NCI-H345 (cell line): ENCODE measurements at regions not wholly inside any gene's neighbourhood (a gene's known extent, or its start where the extent isn't known, plus 50 kb on each side); places are given as distances from the start of the nearest gene placed in this dataset.

Experiments used
- DNase-seq: peaks from one replicate; lab custom pipeline; 2025; lab: John Stamatoyannopoulos, UW

DNA sequence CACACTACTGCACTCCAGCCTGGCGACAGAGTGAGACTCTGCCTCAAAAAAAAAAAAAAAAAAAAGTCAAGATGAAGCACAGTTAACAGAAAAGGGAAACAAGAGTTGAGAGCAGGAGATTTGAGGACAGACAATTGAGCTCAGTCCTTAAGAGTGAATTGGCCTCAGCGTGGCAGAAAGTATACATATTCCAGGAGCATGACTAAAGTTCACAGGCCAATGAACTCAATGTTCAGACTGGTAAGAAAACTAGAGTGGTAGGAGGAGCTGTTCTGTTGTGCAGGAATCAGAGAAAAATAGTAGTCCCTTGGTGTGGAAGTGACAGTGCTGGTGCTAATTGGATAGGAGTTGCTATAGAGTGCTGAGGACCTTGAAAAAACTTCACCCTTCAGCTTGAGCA, 60.0 kb downstream of the NRN1 start:
- DNase-seq, result no peak

- no peak for DNase-seq
Measured at GRCh38 chr6:5946181-5946580, 60.5 kb downstream of the NRN1 start.

GRCh38 chr6:5943591-5943990, 63.1 kb downstream of the NRN1 start:
- no peak for DNase-seq

- no peak for DNase-seq
Measured at GRCh38 chr6:5942591-5942990, 64.1 kb downstream of the NRN1 start.

- no peak for DNase-seq
Measured at GRCh38 chr6:5941188-5941587, 65.5 kb downstream of the NRN1 start.

DNA sequence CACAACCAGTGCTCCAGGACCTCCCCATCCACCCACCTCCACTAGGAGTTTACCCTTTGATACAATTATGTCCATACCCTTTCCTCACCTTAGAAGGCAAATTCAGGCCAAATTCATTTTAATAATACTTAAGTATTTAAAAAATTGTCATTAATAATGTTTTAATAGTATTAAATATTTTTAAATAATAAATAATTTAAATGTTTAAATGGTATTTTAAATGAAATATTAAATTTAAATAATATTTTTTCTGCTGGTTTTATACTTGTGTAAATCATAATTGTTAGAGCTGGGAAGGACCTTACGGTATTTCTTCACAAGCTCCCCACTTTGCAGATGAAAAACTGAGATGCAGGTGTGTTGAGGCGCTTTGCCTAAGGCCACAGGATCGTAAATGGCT, 67.8 kb downstream of the NRN1 start:
- no peak for DNase-seq

GRCh38 chr6:5937936-5938706, 68.6 kb downstream of the NRN1 start:
- no peak for DNase-seq

DNA sequence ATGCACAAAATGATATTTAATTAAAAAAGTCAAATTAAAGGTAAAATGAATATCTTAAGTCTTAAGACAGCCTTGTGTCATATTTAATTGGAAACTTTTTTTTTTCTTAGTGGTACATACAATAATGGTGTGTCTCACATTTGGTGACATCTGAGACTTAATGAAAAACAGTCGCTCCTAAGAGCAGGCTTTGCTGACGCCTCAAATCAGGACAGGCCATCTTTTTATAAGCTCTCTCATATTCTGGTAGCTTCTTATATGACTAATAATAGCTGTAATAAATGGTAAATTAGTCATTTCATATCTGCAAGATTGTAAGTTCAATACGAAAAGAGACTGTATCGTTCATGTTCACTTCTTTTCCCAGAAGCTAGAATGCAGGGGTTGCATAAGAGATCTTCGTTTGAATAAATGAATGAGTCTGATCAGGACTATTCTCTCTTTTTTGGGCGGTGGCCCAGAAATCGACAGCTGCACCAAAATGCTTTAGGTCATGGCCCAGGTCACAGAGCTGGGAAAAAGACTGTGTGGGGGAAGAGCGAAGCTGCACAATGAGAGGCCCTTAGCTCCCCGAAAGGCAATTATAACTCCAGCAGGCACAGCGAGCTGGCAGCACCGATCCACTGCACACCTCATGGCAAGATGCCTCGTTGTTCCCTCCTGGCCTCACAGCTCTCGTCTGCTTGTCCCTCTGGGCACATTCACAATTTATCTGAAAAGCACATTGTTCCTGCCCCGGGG, 69.4 kb downstream of the NRN1 start:
- no peak for DNase-seq

GRCh38 chr6:5936631-5937030, 70.1 kb downstream of the NRN1 start:
- DNase-seq, result no peak

- no peak for DNase-seq
Measured at GRCh38 chr6:5936140-5936539, 70.6 kb downstream of the NRN1 start.

GRCh38 chr6:5930968-5931367, 75.8 kb downstream of the NRN1 start:
- DNase-seq, result no peak

DNA sequence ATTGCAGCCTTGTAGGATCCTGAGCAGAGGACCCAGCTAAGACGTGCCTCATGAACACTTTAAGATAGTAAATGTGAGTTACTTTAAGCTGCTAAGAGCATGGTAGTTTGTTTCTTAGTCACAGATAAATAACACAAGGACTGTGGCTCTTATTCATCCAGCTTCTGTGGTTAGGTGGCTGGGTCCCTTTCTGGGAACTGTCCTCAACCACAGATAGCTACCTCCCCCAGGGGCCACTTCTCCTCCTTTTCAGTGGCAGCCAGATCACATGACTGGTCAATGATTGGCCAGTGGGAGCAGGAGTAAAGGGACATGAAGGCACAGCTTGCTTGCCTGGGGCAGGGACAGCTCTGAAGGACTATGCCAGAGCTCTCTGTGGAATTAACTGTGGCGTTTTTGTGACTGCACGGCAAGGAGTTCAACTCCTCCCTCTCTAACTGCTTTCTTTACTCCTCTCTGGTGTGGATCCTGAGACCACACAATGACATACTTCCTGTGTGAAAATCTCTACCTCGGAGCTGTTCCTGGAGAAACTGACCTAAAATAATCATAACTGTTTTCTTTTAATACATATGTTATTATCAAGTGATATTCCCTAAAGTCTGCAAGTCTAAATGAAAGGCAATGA, 76.5 kb downstream of the NRN1 start:
- no peak for DNase-seq

DNA sequence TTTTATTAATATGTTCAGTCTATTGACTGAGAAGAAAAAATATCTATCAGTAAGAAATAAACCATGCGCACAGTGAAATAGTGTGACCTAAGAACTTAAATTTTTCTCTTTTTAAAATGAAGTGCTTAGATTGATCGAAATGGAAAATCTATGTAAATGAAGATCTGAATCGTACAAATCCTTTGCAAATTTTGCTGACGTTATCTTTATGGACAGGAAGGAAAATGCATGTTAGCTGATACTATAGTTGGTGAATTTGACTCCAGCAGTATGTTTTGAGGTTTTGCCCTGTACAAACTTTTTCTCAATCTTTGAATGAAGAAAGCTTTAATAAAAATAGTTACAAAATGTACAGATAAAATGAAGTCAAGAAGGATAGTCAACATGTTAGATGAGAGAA, 82.9 kb downstream of the NRN1 start:
- no peak for DNase-seq

DNA sequence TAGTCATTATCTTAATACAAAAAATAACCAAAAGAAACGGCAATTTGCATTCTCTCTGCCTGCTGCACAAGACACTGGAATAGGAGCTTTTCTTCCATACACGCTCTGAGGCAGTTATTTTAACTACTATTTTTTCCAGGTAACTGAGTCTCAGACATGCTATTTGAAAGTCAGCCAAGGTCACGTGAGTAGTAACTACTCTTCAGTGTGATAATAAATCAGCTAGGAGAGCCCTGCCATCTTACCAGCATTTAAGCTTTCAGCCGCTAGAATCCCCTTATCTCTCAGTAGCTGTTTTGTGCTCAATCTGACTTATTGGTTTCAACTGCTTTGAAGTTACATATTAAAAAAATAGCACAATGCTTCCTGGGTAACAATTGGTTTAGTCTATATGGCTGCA, 84.5 kb downstream of the NRN1 start:
- no peak for DNase-seq

GRCh38 chr6:5909721-5910120, 97.0 kb downstream of the NRN1 start:
- DNase-seq, result no peak

DNA sequence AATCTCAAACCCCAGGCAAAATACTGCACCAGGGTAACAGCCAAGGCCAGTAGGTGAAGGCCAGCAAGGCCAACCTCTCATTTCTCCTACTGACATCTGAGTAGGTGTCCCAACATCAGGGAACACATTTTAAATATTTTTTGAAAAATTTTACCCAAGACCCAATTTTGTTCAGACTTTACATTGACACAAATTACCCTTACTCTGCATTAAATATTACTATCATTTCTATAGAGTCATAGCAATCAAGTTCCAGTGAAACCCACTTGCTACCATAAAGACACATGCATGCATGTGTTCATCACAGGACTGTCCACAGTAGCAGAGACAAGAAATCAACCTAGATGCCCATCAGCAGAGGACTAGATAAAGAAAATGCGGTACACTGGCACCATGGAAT, 99.9 kb downstream of the NRN1 start:
- no peak for DNase-seq

DNA sequence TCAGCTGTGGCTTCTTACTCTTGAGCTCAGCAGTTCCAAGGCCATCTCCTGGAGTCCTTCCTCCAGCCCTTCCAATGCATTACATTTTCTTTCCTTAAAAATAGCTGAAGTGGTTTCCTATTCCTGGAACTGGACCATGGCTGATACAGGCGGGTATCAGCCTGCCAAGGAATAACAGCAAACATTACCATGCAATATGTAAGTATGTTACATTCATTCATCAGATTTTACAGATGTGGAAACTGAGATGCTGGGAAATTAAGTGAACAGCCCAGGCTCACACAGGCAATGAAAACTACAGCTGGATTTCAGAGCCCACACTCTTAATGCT, 100.4 kb downstream of the NRN1 start:
- DNase-seq, result no peak

- DNase-seq, result no peak
Measured at GRCh38 chr6:5905431-5906339, 101.0 kb downstream of the NRN1 start.

GRCh38 chr6:5904532-5904931, 102.2 kb downstream of the NRN1 start:
- no peak for DNase-seq

- no peak for DNase-seq
Measured at GRCh38 chr6:5899216-5900045, 107.3 kb downstream of the NRN1 start.

GRCh38 chr6:5898563-5898962, 108.2 kb downstream of the NRN1 start:
- no peak for DNase-seq
